ENCODE measurements at regions not wholly inside any gene's neighbourhood (a gene's known extent, or its start where the extent isn't known, plus 50 kb on each side); places are given as distances from the start of the nearest gene placed in this dataset.

- H3K27ac Mint-ChIP-seq (ENCODE audit: low read depth, unreplicated experiment) = no peak overlapping the region
- H3K4me1 Mint-ChIP-seq (ENCODE audit: insufficient read depth, unreplicated experiment) = no peaks in the 10 kb centered on the region
- no peak for DNase-seq (ENCODE audit: unreplicated experiment)
- intact Hi-C loops (cut with micrococcal nuclease) = no loop called here
- no peaks in the 10 kb centered on the region for H3K9me3 Mint-ChIP-seq (ENCODE audit: unreplicated experiment)
- TF ChIP-seq, protein P1, sequence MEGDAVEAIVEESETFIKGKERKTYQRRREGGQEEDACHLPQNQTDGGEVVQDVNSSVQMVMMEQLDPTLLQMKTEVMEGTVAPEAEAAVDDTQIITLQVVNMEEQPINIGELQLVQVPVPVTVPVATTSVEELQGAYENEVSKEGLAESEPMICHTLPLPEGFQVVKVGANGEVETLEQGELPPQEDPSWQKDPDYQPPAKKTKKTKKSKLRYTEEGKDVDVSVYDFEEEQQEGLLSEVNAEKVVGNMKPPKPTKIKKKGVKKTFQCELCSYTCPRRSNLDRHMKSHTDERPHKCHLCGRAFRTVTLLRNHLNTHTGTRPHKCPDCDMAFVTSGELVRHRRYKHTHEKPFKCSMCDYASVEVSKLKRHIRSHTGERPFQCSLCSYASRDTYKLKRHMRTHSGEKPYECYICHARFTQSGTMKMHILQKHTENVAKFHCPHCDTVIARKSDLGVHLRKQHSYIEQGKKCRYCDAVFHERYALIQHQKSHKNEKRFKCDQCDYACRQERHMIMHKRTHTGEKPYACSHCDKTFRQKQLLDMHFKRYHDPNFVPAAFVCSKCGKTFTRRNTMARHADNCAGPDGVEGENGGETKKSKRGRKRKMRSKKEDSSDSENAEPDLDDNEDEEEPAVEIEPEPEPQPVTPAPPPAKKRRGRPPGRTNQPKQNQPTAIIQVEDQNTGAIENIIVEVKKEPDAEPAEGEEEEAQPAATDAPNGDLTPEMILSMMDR (IDR thresholded peaks at IDR 0.05; ENCODE audit: unreplicated experiment) = no peak
- ChIA-PET CTCF (interaction anchor here (0.6 kb wide), 1 partner anchor 439 kb away, joined by 4 read pairs; no protein-coding TSS in a partner anchor), POLR2A (no interaction called here)
- H3K36me3 Mint-ChIP-seq (ENCODE audit: insufficient read depth, unreplicated experiment) = no peaks in the 10 kb centered on the region
- no peak overlapping the region for H3K4me3 Mint-ChIP-seq (ENCODE audit: unreplicated experiment)
- H3K27me3 Mint-ChIP-seq (ENCODE audit: insufficient read depth, unreplicated experiment) = no peaks in the 10 kb centered on the region
- no TSS peak for BruUV-seq (replicated peaks)
Measured at GRCh38 chr6:126432564-126432963, 92.6 kb downstream of the CENPW start.

- no peak overlapping the region for H3K4me3 Mint-ChIP-seq (ENCODE audit: unreplicated experiment)
- no TSS peak for BruUV-seq (replicated peaks)
- CTCF ChIA-PET = no interaction called here
Measured at GRCh38 chr6:126433927-126434326, 94.0 kb downstream of the CENPW start.

DNA sequence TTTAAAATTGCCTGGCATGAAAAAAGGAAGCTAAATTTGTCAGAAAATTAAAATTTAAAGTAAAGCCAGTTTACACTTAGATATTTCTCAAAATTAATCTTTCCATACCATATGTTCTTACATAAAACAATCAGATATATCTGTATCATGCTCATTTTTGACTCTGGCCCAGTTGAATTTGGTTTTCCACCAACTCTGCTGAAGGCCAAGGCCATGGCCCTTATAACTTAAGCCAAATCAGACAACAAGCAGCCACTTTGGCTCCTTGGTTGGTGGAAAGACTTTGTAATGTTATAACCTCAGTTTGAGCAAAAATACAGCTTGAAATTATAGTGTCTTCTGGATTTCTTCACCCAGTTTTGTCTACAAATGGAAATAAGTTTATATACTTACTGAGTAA, 97.3 kb downstream of the CENPW start:
- no TSS peak for BruUV-seq (replicated peaks)
- H3K36me3 Mint-ChIP-seq (ENCODE audit: insufficient read depth, unreplicated experiment) = no peaks in the 10 kb centered on the region

More at GRCh38 chr6:126433927-126434326, 94.0 kb downstream of the CENPW start:
- TF ChIP-seq, protein P1 (IDR thresholded peaks at IDR 0.05; ENCODE audit: unreplicated experiment) = no peak
- Mint-ChIP-seq H3K27ac (ENCODE audit: low read depth, unreplicated experiment) (no peak overlapping the region), H3K27me3 (ENCODE audit: insufficient read depth, unreplicated experiment) (no peaks in the 10 kb centered on the region), H3K36me3 (ENCODE audit: insufficient read depth, unreplicated experiment) (no peaks in the 10 kb centered on the region), H3K9me3 (ENCODE audit: unreplicated experiment) (no peaks in the 10 kb centered on the region), H3K4me1 (ENCODE audit: insufficient read depth, unreplicated experiment) (no peaks in the 10 kb centered on the region)
- DNase-seq (ENCODE audit: unreplicated experiment) = no peak
- POLR2A ChIA-PET = no interaction called here
- intact Hi-C loops (cut with micrococcal nuclease) = no loop called here

DNA sequence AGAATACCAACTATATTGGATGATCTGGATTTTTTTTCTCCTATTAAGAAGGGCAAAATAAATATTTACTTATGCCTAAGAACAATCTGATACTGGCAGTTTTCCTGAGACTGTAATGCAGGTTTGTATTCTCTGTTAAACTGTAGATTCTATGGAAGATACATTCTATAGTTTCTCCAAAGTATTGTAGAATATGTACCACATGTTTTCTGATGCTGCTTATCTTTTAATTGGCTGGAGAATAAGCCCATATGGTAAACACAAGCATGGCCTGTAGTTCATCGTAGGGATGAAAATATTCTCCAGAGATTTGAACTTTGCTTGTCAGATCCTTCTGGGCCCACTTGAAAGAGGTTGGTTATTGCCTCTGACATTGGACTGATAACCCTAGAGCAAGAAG, 99.1 kb downstream of the CENPW start:
- no TSS peak for BruUV-seq (replicated peaks)
- H3K4me1 Mint-ChIP-seq (ENCODE audit: insufficient read depth, unreplicated experiment) = no peaks in the 10 kb centered on the region
- ChIA-PET CTCF (no interaction called here), POLR2A (no interaction called here)
- DNase-seq (ENCODE audit: unreplicated experiment) = no peak
- TF ChIP-seq, protein P1 (IDR thresholded peaks at IDR 0.05; ENCODE audit: unreplicated experiment) = no peak
- no peaks in the 10 kb centered on the region for H3K9me3 Mint-ChIP-seq (ENCODE audit: unreplicated experiment)
- no peaks in the 10 kb centered on the region for H3K27me3 Mint-ChIP-seq (ENCODE audit: insufficient read depth, unreplicated experiment)
- H3K4me3 Mint-ChIP-seq (ENCODE audit: unreplicated experiment) = no peak overlapping the region
- H3K36me3 Mint-ChIP-seq (ENCODE audit: insufficient read depth, unreplicated experiment) = no peaks in the 10 kb centered on the region
- intact Hi-C loops (cut with micrococcal nuclease) = no loop called here
- no peak overlapping the region for H3K27ac Mint-ChIP-seq (ENCODE audit: low read depth, unreplicated experiment)

More for the DNA sequence above, 97.3 kb downstream of the CENPW start:
- POLR2A ChIA-PET = interaction anchor here (0.6 kb wide), 1 partner anchor 274 kb away, joined by 5 read pairs; no protein-coding TSS in a partner anchor
- no peak for DNase-seq (ENCODE audit: unreplicated experiment)
- H3K27me3 Mint-ChIP-seq (ENCODE audit: insufficient read depth, unreplicated experiment) = no peaks in the 10 kb centered on the region
- H3K4me3 Mint-ChIP-seq (ENCODE audit: unreplicated experiment) = no peak overlapping the region
- CTCF ChIA-PET = interaction anchor here (0.7 kb wide), 1 partner anchor 20 kb away, joined by 3 read pairs; no protein-coding TSS in a partner anchor
- H3K4me1 Mint-ChIP-seq (ENCODE audit: insufficient read depth, unreplicated experiment) = no peaks in the 10 kb centered on the region
- H3K27ac Mint-ChIP-seq (ENCODE audit: low read depth, unreplicated experiment) = no peak overlapping the region
- no peaks in the 10 kb centered on the region for H3K9me3 Mint-ChIP-seq (ENCODE audit: unreplicated experiment)
- intact Hi-C loops (cut with micrococcal nuclease) = no loop called here
- TF ChIP-seq, protein P1 (IDR thresholded peaks at IDR 0.05; ENCODE audit: unreplicated experiment) = no peak

All from MCF 10A (cell line).